MCF 10A (cell line): ENCODE measurements at regions not wholly inside any gene's neighbourhood (a gene's known extent, or its start where the extent isn't known, plus 50 kb on each side); places are given as distances from the start of the nearest gene placed in this dataset.

Source experiments
- BruUV-seq: library from RNA; stranded (reverse); fragments of 400-500 nt; replicated peaks from 2 replicates; lab custom pipeline; 2021; lab: Mats Ljungman, UMichigan
- CTCF ChIA-PET: fragments of 300-600 bp; sonication (Branson Sonifier 250); formaldehyde crosslinking; extraction: SDS; loops from one replicate; lab custom pipeline; 2021; ENCODE audit warnings: antibody characterized with exemption, inconsistent platforms; lab: Yijun Ruan, JAX
- POLR2A ChIA-PET: fragments of 300-600, 350-650 bp; sonication (Branson Sonifier 250); formaldehyde crosslinking; extraction: SDS; loops from one replicate; lab custom pipeline; 2020; ENCODE audit warnings: antibody characterized with exemption, inconsistent platforms; lab: Yijun Ruan, JAX
- DNase-seq: peaks from one replicate; pipeline ENCODE4 v3.0.0-alpha.2; 2018; ENCODE audit not compliant: unreplicated experiment
- H3K27ac Mint-ChIP-seq: one replicate; pipeline ENCODE4 v1.8.0; 2022; ENCODE audit warnings: mild to moderate bottlenecking, low read depth, mixed read lengths; ENCODE audit not compliant: unreplicated experiment
- H3K27me3 Mint-ChIP-seq: one replicate; pipeline ENCODE4 v1.8.0; 2022; ENCODE audit warnings: mixed read lengths; ENCODE audit not compliant: insufficient read depth, unreplicated experiment
- H3K36me3 Mint-ChIP-seq: one replicate; pipeline ENCODE4 v1.8.0; 2022; ENCODE audit warnings: mild to moderate bottlenecking, moderate library complexity, mixed read lengths; ENCODE audit not compliant: insufficient read depth, unreplicated experiment
- H3K4me1 Mint-ChIP-seq: one replicate; pipeline ENCODE4 v1.8.0; 2022; ENCODE audit warnings: mixed read lengths; ENCODE audit not compliant: insufficient read depth, unreplicated experiment
- H3K4me3 Mint-ChIP-seq: one replicate; pipeline ENCODE4 v1.8.0; 2022; ENCODE audit warnings: mild to moderate bottlenecking, moderate library complexity, mixed read lengths; ENCODE audit not compliant: unreplicated experiment
- H3K9me3 Mint-ChIP-seq: one replicate; pipeline ENCODE4 v1.8.0; 2022; ENCODE audit warnings: mixed read lengths; ENCODE audit not compliant: unreplicated experiment
- intact Hi-C: fragments of 100-400 bp; cut with micrococcal nuclease; formaldehyde crosslinking; loops from 2 replicates; pipeline ENCODE4 v1.14.1; 2022
- TF ChIP-seq, protein P1 (sequence below): fragments of 200-600 bp; IDR thresholded peaks from one replicate; pipeline ENCODE4 v1.8.0; 2022; ENCODE audit warnings: antibody characterized with exemption, mild to moderate bottlenecking; ENCODE audit not compliant: unreplicated experiment

DNA sequence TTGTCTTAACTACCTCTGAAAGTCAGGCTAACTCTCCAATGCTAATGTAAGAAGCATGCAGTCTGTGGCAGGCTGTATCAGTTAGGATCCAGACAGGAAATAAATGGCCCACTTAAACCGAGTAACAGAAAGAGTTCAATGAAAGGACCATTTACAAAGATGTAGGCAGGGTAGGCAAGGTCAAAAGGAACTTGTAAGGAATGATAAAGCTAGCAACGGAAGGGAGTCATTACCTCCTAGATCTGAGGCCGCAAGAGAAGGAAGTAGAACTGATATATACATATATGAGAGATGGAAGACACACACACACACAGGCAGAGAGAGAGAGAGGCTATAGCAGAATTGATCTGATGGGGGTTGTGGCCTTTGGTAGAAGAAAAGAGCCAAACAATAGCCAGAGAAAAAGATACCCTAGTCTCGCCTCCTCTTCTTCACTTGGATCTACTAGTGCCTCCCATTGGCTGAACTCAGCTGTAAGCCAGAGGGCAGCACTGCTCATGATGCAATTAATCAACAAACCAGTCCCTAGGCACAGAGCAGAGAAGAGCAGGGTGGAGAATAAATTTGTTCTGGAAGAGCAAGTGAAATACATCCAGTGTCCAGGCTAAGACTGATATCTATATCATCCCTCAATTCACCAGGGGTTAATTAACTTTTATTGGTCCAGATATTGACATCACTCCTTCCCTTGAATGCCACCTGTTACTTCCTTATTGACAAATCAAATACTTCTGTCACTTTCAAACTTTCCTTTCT is 91.2 kb downstream of the LSMEM1 start:
- H3K36me3 Mint-ChIP-seq: no peaks in the 10 kb centered on the region
- intact Hi-C loops: loop anchor here (5.0 kb wide), 1 partner anchor 200 kb away; no protein-coding TSS in a partner anchor
- no peaks in the 10 kb centered on the region for H3K9me3 Mint-ChIP-seq
- no peak overlapping the region for H3K4me3 Mint-ChIP-seq
- peak; percentile 35 for DNase-seq
- peaks cover 14% of the 10 kb centered on the region for H3K4me1 Mint-ChIP-seq
- H3K27ac Mint-ChIP-seq: no peak overlapping the region
- CTCF ChIA-PET: interaction anchor here (0.7 to 2.1 kb wide), 3 partner anchors 9 to 306 kb away, joined by 3 to 12 read pairs (median 8); no protein-coding TSS in a partner anchor
- no TSS peak for BruUV-seq
- POLR2A ChIA-PET: interaction anchor here (0.7 to 1.0 kb wide), 2 partner anchors 10 to 218 kb away, joined by 3 read pairs; no protein-coding TSS in a partner anchor
- TF ChIP-seq, protein P1, sequence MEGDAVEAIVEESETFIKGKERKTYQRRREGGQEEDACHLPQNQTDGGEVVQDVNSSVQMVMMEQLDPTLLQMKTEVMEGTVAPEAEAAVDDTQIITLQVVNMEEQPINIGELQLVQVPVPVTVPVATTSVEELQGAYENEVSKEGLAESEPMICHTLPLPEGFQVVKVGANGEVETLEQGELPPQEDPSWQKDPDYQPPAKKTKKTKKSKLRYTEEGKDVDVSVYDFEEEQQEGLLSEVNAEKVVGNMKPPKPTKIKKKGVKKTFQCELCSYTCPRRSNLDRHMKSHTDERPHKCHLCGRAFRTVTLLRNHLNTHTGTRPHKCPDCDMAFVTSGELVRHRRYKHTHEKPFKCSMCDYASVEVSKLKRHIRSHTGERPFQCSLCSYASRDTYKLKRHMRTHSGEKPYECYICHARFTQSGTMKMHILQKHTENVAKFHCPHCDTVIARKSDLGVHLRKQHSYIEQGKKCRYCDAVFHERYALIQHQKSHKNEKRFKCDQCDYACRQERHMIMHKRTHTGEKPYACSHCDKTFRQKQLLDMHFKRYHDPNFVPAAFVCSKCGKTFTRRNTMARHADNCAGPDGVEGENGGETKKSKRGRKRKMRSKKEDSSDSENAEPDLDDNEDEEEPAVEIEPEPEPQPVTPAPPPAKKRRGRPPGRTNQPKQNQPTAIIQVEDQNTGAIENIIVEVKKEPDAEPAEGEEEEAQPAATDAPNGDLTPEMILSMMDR: no peak
- no peaks in the 10 kb centered on the region for H3K27me3 Mint-ChIP-seq

DNA sequence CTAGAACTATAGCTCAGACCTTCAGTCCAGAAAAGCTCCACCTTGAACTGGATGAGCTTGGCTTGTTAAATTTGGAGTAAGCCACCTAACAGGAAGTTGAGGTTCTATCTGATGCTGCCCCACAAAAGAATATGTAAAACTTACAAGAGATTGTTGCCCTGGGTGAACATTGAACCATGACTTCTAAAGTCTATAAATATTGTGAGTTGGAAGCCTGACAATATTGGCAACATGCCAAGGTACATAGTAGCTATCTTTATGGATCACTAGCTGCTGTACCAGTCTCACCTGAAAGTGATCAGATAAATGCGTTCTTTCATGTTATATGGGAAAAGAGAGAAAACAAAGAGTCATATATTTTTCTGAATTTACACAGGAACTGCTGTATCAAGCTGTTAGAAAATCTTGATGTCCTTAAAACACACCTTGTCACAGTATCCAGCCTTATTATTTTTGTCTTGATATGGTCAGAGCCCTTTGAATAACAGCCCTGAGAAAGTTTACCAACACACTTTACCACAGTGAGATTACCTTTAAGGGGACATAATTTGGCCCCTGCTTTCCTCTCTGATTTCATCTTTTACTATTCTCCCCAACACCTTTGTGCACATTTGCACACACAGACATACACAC is 92.0 kb downstream of the LSMEM1 start:
- no peak overlapping the region for H3K27ac Mint-ChIP-seq
- BruUV-seq: no TSS peak
- ChIA-PET CTCF (interaction anchor here (0.6 to 2.1 kb wide), 7 partner anchors 9 to 297 kb away, joined by 3 to 12 read pairs (median 4); no protein-coding TSS in a partner anchor), POLR2A (interaction anchor here (0.8 to 1.5 kb wide), 4 partner anchors 8 to 217 kb away, joined by 3 to 9 read pairs (median 3); no protein-coding TSS in a partner anchor)
- no peaks in the 10 kb centered on the region for H3K27me3 Mint-ChIP-seq
- TF ChIP-seq, protein P1: no peak
- peaks cover 14% of the 10 kb centered on the region for H3K4me1 Mint-ChIP-seq
- no peaks in the 10 kb centered on the region for H3K9me3 Mint-ChIP-seq
- DNase-seq: peak; percentile 21
- no peak overlapping the region for H3K4me3 Mint-ChIP-seq
- H3K36me3 Mint-ChIP-seq: no peaks in the 10 kb centered on the region
- intact Hi-C loops: loop anchor here (5.0 kb wide), 1 partner anchor 200 kb away; no protein-coding TSS in a partner anchor

DNA sequence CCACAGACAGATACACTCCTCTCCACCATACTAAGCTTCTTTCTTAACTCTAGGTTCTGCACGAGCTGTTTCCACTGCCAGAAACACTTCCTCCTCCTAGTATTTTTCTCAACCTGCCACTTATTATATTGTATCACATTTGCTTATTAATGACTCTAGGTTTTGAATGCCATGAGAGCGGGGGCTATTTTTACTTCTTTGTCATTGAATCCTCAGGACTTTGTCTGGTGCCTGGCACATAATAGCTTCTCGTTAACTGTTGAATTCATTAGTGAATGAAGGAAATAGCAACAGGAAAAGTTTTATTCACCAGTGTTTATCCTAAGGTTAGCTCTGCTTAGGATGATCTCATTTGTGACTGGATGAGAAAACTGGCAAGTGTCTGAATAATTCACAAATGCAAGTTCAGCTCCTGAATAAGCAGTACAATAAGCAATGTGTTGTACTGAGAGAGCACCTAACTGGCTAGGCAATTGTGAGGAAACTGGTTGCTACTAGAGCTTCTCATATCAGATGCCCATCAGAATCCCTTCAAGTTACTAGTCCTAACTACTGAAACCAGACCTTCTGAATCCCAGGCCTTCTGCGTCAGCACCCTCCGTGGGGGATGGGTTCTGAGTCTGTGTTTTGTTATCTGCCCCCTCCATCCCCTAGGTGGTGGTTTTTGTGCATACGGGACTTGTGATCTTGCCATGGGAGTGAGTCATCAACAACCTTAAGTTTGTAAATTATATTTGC is 92.7 kb downstream of the LSMEM1 start:
- Mint-ChIP-seq H3K36me3 (no peaks in the 10 kb centered on the region), H3K27ac (no peak overlapping the region), H3K4me1 (peaks cover 14% of the 10 kb centered on the region), H3K9me3 (no peaks in the 10 kb centered on the region), H3K4me3 (no peak overlapping the region), H3K27me3 (no peaks in the 10 kb centered on the region)
- DNase-seq: peak; percentile 15
- intact Hi-C loops: loop anchor here (5.0 kb wide), 1 partner anchor 199 kb away; no protein-coding TSS in a partner anchor
- CTCF ChIA-PET: interaction anchor here (0.6 to 2.1 kb wide), 10 partner anchors 8 to 821 kb away, joined by 3 to 12 read pairs (median 4); no protein-coding TSS in a partner anchor
- TF ChIP-seq, protein P1: no peak
- POLR2A ChIA-PET: interaction anchor here (0.8 to 1.5 kb wide), 4 partner anchors 9 to 216 kb away, joined by 3 to 9 read pairs (median 3); no protein-coding TSS in a partner anchor
- BruUV-seq: no TSS peak
